ENCODE measurements at regions not wholly inside any gene's neighbourhood (a gene's known extent, or its start where the extent isn't known, plus 50 kb on each side); places are given as distances from the start of the nearest gene placed in this dataset.

DNA sequence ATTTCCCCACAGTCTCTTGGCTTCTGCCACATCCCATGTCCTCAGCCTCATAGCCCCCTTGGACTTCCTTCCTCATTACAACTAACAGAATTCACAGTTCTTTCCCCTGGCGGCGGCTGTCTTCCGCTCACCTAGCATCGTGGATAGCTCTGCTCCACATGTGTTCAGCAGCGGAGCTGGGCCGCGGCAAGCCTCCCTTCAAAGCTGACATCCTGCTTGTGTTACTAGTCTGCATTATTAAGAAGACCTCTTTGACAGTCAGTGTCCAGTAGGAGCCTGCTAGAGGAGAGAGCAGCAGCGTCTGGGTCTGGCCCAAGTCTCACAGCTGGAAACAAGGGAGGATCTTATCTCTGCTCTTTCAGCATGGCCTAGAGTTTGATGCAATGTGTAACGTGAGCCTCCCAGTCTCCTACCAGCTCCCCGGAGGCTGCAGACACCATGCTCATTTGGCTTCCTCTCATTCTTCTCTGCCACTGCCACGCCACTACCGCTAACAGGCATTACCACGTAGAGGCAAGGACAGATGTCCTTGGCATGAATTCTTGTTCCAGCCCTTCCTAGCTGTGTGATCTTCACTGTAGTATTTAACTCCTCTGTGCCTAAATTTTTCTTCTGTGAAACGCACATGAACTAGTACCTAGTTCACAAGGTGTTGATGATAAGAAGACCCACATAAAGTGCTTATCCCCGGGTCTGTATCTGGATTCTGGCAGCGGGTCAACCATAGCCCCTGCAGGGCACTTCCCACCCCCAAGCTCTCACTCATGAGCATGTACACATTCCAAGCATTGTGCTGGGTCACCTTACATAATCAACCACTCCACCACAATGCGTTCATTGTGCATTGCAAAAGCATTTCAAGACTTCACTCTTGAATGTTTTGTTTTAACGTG, 107.1 kb upstream of the BACH2 start:
- no peak for DNase-seq

DNA sequence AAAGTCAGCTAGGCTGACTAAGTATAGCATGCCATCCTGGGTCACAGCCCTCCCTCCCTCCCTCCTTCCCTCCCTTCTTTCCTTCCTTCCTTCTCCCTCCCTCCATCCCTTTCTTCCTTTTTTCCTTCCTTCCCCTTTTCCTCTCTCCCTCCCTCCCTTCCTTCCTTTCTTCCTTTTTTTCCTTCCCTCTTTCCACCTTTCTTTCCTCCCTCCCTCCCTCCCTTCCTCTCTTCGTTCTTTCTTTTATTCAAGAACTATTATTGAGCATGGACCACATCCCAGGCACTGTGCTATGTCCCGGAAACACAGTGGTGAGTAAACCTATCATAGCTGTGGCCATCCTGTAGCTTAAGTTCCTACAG, 106.2 kb upstream of the BACH2 start:
- DNase-seq = no peak

DNA sequence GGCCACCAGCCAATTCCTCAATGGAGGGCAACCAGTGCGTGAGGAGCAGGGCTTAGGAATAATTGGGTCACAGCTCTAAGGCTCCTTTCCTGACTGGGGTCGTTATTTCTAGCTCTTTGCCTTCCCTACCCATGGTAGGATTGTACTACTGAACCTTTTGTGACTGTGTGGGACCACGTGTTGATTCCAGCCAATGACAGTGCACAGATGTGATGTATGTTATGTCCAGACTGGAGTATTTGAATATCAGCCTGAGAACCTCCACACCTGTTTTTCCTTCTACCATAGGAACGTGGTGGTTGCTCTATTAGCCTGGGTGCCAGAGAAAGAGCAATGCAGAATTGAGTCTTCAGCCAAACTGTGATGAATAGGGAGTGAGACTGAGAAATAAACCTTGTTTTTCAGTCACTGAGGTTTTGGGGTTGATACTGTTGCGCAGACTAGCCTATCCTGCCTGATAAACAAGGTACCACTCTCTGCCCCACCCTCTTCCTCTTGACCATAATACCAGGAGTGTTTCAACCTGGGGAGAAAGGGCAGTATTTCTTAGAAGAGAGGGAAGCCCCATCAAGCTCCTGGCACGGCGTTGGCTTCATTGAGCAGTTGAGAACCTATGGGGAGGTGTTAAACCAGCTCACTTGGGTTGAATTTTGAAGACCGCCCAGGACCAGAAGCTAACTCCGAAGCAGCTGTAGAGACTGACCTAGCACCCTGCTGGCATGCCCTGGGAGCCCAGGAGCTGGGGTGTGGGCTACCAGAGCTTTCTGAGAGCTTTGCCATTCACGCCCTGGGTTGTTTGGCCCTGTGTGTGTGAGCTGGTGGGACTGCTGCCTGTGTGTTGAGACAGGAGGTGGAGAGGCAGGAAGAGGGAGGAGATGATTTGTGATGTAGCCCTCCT, 105.5 kb upstream of the BACH2 start:
- no peak for DNase-seq

DNA sequence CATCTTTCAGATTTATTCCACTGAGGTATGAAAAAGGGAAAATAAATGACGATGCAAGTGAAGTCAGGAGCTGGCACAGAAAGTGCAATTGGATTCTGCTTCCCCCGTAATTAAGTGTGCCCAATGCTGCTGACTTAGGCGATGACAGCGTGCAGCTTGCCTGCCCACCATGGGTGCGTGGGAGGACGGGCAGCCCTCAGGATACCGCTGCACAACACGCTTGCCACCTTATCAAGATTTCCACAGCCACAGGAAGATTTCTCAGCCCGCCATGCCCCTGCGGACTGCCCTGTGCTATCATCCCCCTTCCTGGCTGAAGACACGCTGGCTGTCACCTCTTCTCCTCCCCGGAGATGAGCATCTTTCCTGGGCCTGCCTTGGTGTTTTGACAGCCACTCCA, 103.3 kb upstream of the BACH2 start:
- DNase-seq = no peak

DNA sequence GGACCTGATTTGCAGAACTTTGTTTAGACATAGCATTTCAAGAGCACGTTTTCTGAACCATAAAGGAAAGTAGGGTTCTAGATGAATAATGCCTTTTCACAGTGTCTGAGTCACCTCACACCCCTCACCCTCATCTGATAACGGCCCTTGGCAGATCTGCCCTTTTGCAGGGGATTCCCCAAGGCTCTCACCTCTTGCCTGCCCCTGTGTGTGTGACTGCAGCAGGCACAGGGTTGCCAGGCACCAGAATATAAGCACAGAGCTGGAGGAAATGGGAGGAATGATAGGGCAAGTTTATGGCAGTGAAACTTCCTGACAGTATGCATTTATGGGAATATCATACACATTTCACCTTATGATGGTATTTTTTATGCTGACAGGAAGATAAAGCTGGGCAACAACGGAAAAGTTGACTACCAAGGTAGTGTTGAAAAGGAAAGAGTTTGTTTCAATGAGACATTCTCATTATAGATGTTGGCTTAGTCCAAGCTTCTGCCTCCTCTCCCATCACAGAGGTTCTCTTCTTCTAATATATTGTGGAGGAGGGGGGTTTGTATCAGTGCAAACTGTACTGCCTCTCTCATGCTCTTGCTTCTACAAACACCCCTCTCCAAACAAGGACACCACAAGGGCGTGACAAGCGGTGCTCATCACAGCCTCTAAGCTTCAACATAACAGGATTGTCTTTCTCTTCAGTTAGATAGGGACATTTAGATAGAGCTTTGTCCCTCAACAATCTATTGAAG, 101.5 kb upstream of the BACH2 start:
- DNase-seq = no peak

DNA sequence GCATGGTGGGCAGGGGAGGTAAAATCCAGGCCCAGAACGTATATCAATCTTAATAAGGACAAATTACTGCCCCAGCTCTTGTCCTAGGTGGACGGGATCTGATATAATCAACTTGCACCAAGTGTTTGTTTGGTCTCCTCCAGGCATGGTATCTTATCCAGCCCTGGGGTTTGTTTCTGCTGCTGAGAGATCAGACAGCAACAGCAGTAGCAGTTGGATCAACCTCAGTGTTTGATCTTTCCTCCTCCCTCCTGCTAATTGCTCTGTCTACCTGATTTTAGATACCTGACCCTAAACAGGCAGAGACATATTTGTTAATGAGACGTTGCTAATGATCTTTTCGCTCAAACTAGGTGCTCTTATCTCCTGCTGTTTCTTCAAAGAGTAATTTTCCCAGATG, 100.4 kb upstream of the BACH2 start:
- DNase-seq = no peak

DNA sequence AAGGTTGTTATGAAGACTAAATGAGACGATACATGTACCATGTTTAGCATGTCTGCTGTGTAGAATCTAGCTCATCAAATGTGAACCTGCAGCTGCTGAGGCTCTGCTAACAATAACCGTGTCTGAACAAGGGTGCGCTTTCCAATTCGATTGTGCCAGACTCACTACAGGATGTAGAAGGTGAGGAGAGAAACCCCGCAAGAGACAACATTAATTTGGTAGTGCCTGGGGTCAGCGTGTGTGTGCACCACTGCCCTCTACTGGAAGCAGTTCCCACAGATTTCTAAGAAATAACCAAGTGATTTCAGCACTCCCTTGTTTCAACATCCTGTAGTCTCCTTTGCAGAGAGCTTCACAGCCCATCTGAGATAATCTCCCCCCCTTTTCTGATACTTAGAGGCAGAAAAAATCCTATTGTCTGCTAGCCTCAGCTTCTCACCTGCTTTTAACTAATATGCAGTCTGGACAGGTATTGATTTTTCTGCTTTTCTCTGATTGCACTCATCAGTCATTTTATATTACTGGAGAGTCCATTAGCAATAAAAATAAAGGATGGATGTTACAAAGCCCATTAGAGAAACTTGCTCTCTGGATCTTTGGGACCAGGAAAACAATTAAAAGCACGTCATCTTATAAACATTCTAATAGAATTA, 96.7 kb upstream of the BACH2 start:
- DNase-seq = peak; percentile 41

DNA sequence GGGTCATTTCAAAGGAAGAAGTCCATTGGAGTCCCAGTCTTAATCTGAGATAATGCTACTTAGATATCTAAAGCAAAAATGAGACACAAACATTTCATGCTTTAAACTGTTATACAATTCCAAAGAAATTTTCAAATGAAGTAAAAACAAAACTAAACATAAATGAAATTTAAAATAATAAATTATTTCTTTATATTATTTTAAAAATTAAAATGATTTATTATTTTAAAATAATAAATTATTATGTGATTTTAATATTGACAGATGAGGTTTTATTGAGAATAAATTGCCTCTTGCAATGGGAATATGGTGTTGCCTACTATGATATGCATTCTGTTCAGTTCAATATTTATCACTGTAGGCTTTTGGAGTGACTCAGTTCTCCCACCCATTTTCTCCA, 93.7 kb upstream of the BACH2 start:
- DNase-seq = no peak

DNA sequence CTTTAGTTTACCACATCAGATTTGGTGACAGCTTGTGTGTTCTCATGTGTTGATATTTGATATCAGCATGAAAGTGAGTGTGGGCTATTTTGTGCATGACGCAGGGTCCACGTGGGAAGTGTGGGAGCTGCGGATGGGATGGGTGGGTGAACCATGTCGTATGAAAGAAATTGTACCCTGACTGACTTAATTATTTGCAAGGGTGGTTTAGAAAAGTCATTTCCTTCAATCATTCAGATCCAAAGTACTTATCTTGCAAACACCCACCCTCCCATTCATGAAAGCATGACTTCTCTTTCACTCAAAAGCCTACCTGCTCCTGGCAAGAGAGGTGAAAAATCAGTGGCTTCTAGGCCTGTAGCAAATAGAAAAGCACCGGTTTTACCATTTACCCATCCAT, 91.8 kb upstream of the BACH2 start:
- DNase-seq = no peak

DNA sequence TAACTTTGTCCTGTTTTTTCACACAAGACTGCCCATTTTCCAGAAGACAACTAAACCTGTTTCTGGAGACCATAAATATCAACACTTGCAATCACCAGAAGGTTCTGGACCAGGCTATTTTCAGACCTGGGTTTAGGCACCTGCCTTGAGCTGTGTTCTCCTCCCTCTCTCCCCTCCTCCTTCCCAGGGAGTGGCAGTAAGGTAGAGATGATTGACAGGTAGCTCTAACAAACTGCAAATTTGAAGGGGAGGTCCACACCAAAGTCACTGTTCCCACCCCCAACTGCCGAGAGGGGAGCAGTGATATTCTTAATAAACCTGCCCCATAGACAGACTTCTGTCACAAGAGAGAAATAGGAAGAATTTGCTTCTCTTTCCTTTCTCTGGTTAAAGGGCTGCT, 91.2 kb upstream of the BACH2 start:
- no peak for DNase-seq

DNA sequence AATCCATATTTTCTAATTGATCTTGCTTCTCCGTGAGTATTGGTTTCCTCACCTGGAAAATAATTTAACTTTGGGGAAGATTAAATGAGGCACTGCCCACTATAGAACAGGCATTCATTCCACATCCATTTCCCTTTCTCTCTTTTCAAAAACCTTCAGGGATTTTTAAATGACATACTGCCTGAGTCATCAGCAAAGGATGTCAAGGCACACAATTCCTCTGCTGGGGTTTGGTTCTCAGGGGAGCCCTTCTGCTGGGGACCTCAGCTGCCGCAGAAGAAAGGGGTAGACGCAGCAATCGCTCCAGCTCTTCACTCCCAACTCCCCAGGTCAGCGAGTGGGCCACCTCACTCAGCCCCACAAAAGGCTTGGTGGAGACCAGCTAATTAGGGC, 90.7 kb upstream of the BACH2 start:
- no peak for DNase-seq

DNA sequence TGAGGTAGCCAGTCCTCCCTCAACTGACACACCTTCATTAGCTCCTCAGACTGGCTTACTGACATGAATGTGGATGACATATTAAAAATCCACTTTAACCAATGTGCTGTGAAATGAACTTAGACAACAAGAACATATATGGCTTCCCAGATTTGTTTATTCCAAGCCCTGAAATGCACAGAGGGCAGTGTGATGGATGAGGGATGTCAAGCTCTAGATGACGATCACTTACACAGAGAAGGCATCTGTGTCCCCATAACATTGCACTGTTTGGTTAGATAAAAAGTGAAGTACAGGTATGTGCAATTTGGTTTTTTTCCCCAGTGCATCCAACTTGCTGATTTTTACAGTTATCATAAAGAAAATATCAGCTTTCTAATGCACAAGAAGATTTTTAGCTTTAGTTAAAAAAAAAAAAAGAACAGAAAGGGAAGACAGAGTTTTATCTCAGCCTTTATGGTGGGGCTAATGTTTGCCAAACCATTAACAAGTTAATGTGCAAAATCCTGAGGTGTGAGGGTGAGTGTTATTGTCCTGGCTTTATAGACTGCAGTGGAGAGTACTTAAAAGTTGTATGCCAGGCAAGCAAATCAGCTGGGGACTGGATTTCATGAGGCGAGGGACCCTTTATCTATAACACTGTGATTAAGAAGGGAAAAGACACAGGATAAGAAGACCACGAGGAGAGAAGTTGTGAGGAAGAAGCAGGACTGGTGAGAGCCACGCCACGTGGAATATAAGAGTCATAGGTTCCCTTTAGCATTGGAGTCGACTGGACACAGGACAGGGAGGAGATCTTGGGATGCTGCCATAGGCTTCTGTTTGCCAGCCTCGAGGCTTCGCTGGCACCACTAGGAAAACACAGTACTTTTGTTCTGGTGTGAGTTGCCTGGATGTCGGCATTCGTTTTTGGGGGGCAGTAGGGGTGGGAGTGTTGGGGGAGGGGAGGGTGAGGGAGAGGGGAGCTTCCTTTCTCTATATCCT, 90.0 kb upstream of the BACH2 start:
- no peak for DNase-seq

DNA sequence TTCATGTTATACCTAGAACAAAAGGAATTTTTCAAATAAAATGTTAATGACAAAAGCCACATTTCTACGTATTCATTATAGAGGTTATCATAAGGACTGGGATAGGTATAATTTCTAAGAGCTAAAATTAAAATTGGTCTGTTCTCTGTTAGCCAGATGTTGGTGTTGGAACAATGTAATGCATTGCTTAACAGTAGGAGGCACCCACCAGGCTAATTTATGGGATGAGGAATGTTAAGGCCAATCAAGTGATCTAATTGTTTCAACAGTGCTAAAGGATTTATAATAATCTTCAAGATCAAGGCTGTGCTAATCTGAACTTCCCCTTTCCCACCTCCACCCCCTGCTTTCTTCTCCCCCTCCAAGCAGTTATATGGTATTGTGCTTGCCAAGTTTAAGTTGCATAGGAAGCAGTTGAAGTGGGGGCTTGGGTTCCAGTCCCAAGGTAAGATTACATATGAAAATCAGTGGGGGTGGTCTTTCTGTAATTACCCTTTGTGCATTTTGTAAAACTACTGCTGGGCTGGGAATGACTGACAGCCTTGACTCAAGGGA, 89.2 kb upstream of the BACH2 start:
- DNase-seq = no peak

DNA sequence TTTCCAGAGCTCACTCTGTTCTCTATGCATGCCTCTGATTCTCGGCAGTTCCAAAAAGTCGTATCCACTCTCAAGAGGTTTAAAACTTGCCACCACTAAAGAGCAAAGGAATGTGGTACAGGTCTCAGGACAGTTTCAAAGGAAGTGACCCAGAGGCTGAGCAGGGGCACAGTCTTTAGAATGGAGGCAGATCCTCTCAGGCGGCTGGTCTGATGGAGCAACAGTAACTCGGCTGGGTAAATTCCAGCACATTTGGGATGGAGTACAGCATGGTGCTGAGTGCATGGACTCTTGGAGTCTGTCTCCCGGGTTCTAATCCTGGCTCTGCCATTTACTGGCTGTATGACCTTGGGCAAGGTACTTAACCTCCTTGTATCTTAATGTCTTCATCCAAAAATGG, 88.1 kb upstream of the BACH2 start:
- no peak for DNase-seq

DNA sequence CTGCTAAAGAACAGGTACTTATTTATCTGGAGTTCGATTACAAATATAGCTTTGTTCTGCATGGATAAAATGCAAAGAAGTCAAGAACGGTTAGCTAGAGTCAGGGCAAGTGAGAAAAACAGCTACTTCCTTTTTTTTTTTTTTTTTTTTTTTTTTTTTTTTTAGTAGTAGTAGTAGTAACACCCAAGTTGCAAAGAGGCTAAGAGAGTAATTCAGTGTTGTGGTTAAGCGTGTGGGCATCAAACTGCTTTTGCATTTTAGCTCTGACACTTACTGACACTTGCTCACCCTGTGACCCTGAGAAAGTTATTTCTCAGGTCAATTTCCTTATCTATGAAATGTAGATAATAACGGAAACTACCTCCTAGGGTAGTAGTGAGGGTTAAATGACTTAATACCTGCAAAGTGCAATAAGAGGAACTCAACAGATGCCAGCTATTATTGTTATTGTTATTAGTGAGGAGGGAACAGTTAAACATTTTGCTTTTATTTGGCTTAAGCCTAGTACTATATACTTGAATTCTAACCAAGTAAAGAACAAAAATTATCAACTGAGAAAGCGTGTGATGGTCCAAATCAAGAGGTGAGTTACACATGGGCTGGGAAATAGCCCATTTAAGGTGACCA, 86.7 kb upstream of the BACH2 start:
- no peak for DNase-seq

DNA sequence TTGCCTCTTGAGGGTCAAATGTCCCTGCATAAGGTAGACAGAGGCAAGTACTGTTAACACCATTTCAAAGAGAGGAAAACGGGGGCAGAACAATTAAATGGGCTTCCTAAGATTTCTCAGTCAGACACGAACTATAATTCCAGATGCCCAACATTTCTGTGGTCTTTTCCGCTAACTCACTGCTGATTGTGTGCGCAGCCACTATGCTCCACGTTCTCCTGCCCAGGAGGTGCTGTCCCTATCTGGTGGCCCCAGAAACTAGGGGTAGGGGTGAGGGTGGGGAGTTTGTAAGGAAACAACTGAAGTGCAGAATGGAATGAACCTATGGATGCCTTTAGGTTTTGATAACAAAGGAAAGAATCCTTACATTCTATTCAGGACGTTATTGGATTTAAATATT, 86.1 kb upstream of the BACH2 start:
- DNase-seq = no peak

DNA sequence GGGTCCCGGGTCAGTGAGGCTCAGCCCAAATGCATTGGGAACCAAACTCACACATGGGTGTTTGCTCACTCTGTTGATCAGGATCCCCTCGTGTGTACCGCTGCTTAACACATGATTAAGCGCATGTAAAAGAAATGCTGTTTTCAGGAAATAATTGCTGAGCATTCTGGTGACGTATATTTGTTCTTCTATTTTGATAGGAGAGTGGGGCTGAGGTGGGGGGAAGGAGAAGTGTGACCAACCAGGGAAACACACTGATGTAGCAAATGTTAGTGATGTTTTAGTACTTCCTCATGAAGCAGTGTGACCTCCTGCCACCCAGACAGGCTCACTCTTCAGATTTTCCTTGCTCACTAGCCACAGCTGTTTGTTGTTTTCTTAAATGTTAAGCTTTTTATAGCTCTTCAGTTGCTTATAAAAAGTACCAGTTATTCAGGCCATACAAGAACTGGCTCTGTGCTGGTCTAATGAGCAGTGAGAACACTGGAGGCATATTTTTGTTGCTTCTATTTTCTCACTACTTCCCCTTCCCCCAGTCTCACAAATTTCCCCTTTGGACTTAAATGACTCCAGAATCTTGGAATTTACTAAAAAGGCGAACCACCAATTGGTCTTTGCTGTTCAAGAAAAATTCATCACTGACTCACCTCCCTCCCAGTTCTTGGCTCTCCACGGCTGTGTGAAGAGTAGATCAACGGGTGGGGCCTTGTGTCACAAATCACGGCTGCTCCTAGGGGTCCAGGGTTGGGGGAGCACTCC, 79.2 kb upstream of the BACH2 start:
- DNase-seq = no peak

DNA sequence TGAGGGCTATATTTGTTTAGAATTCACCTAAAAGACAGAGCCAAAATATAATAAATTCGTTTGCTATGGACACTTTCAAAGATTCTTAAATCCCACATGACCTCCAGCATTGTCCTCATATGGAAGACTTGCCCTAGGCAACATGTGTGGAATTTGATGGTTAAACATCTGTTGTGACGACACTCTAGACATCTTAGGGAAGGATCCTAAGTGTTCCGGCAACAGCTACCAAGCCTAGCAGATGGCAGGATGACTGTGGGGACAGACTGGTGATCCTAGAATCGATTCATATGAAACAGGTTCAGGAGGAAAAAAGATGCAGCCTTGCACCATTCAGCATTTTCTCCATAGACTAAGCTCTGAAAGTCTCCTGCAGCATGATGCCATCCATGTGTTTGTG, 77.6 kb upstream of the BACH2 start:
- no peak for DNase-seq

DNA sequence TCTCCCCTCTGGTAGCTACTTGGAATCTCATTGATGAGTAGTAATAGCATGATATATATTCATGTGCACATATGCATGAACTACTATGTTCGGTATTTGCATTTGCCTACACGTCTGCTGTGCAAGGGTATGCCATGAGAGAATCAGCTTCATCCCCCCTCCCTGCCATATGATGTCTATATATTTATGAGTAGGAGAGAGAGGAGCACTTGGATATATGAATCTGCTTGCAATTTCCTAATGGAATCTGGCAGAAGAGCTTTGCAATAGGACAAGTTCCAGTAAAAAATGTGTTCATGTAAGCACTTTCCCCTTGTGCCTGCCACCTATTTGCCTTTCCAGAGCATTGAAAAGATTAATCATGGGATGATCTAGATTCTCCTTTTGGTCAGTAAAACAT, 76.2 kb upstream of the BACH2 start:
- DNase-seq = no peak

DNA sequence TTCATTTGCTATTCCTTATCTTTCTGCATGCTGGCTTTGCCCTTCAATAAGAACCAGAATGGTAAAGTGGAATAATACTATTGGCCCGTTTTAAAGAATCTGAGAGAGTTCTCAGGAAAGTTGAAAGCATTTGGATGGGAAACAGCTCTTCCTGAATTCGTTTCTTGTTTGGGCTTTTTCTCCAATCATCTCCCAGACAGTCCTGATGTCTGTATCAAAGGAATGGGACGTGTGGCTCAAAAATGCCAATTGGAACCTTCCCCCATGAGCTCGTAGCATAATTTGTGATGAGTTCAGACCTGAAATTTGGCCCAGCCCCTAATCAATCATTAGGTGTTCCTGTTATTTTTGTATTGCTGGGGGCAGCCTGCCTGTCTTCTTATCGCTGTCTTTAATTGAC, 75.8 kb upstream of the BACH2 start:
- no peak for DNase-seq

Data from right kidney (tissue), 1 donor.